HepG2 (cell line): ENCODE measurements at regions not wholly inside any gene's neighbourhood (a gene's known extent, or its start where the extent isn't known, plus 50 kb on each side); places are given as distances from the start of the nearest gene placed in this dataset.

Source experiments
- ARNT ChIP-seq: fragments of 450-650 bp; IDR thresholded peaks from 2 replicates; pipeline ENCODE4 v1.6.1; 2017
- HOXA9 ChIP-seq: sonication (generic); formaldehyde crosslinking; IDR thresholded peaks from 2 replicates; pipeline ENCODE4 v1.8.1; 2022; ENCODE audit warnings: missing genetic modification reagents, mild to moderate bottlenecking, moderate library complexity, borderline replicate concordance
- NFIC ChIP-seq: IDR thresholded peaks from 2 replicates; pipeline ENCODE4 v1.6.1; 2012; ENCODE audit warnings: mild to moderate bottlenecking, low read length, inconsistent platforms
- NKX3-1 ChIP-seq: sonication (generic); formaldehyde crosslinking; IDR thresholded peaks from 2 replicates; pipeline ENCODE4 v1.5.0; 2020; ENCODE audit warnings: missing genetic modification reagents
- POLR2AphosphoS5 ChIP-seq: IDR thresholded peaks from 2 replicates; pipeline ENCODE4 v1.6.1; 2012; ENCODE audit warnings: low read depth, low read length
- SAFB2 ChIP-seq: sonication (generic); formaldehyde crosslinking; IDR thresholded peaks from 2 replicates; pipeline ENCODE4 v1.5.1; 2020; ENCODE audit warnings: missing genetic modification reagents, low read depth, mild to moderate bottlenecking, borderline replicate concordance
- TBP ChIP-seq: sonication (generic); formaldehyde crosslinking; IDR thresholded peaks from 2 replicates; pipeline ENCODE4 v1.5.0; 2020; ENCODE audit warnings: missing genetic modification reagents
- ZNF232 ChIP-seq: sonication (generic); formaldehyde crosslinking; IDR thresholded peaks from 2 replicates; pipeline ENCODE4 v1.4.0; 2020; ENCODE audit warnings: missing genetic modification reagents, borderline replicate concordance
- ZNF24 ChIP-seq: fragments of 450-650 bp; IDR thresholded peaks from 2 replicates; pipeline ENCODE4 v1.6.1; 2017; ENCODE audit warnings: antibody characterized with exemption, mild to moderate bottlenecking
- ZNF292 ChIP-seq: sonication (generic); formaldehyde crosslinking; IDR thresholded peaks from 2 replicates; pipeline ENCODE4 v1.8.1; 2022; ENCODE audit warnings: mild to moderate bottlenecking, low read depth, missing genetic modification reagents, borderline replicate concordance
- ZNF678 ChIP-seq: sonication (generic); formaldehyde crosslinking; IDR thresholded peaks from 2 replicates; pipeline ENCODE4 v1.4.0; 2020; ENCODE audit warnings: mild to moderate bottlenecking, missing genetic modification reagents

DNA sequence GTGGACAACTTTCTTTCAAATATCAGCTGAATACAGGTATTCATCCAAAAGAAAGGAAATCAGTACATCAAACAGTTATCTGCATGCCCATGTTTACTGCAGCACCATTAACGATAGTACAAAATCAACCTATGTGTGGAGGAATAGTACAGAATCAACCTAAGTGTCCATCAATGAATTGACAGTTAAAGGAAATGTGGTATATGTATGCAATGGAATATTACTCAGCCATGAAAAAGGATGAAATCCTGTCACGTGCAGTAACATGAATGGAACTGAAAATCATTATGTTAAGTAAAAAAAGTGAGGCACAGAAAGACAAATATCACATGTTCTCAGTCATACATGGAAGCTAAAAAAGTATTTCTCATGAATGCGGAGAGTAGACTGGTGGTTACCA lies 132.3 kb downstream of the MED15 start:
- TF ChIP-seq ARNT = no peak
- TF ChIP-seq HOXA9 = no peak
- no peak for TF ChIP-seq NKX3-1 (CRISPR knock-in tag)
- no peak for TF ChIP-seq ZNF232
- no peak for TF ChIP-seq POLR2AphosphoS5
- no peak for TF ChIP-seq TBP (CRISPR knock-in tag)
- no peak for TF ChIP-seq SAFB2 (CRISPR knock-in tag)
- TF ChIP-seq ZNF678 = no peak
- no peak for TF ChIP-seq ZNF292 (CRISPR knock-in tag)
- TF ChIP-seq ZNF24 = no peak
- TF ChIP-seq NFIC = no peak
